ENCODE measurements at regions not wholly inside any gene's neighbourhood (a gene's known extent, or its start where the extent isn't known, plus 50 kb on each side); places are given as distances from the start of the nearest gene placed in this dataset.

- peaks cover 4% of the 10 kb centered on the region for H3K4me1 ChIP-seq (ENCODE audit: control insufficient read depth, insufficient read depth, low read length)
- H3K4me3 ChIP-seq (ENCODE audit: low read depth, low read length) = no peak overlapping the region
- no peaks in the 10 kb centered on the region for H3K36me3 ChIP-seq (ENCODE audit: control insufficient read depth, insufficient read depth, low read length)
- no peak overlapping the region for H3K27ac ChIP-seq (ENCODE audit: low read depth, low read length)
- H3K9me3 ChIP-seq (ENCODE audit: control insufficient read depth, insufficient read depth, low read length) = no peaks in the 10 kb centered on the region
- H3K27me3 ChIP-seq (ENCODE audit: control insufficient read depth, insufficient read depth, low read length) = no peaks in the 10 kb centered on the region
- no peak for DNase-seq (ENCODE audit: low read depth in 4 of 6, low spot score in 6 of 6)
These were observed 110.4 kb downstream of the SALL1 start for GRCh38 chr16:51040637-51041036.

GRCh38 chr16:51039638-51040331 lies 111.3 kb downstream of the SALL1 start:
- 75% methylated on average over 14 of the region's 14 CpGs for WGBS (ENCODE audit: insufficient coverage)
- Histone ChIP-seq H3K36me3 (ENCODE audit: control insufficient read depth, insufficient read depth, low read length) (no peaks in the 10 kb centered on the region), H3K27ac (ENCODE audit: low read depth, low read length) (no peak overlapping the region), H3K4me3 (ENCODE audit: low read depth, low read length) (no peak overlapping the region), H3K27me3 (ENCODE audit: control insufficient read depth, insufficient read depth, low read length) (no peaks in the 10 kb centered on the region), H3K4me1 (ENCODE audit: control insufficient read depth, insufficient read depth, low read length) (peaks cover 7% of the 10 kb centered on the region), H3K9me3 (ENCODE audit: control insufficient read depth, insufficient read depth, low read length) (no peaks in the 10 kb centered on the region)
- no peak for DNase-seq (ENCODE audit: low read depth in 4 of 6, low spot score in 6 of 6)

DNA sequence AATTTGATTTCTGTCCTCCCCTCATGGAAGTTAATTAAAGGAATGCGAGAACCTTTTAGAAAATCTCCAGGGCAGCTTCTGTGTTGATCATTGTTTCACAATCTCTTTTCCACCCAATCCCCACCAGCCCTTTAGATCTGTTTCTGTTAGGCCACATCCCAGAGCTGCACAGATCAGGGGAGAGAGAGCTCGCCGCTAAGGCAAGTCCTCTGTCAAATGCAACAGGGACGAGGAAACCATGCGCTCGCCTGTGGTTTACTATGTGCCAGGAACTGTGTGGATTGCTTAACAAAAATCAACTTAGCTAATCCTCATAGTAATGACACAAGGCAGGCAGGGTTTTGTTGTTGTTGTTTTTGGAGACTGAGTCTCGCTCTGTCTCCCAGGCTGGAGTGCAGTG lies 115.4 kb downstream of the SALL1 start:
- Histone ChIP-seq H3K36me3 (ENCODE audit: control insufficient read depth, insufficient read depth, low read length) (no peaks in the 10 kb centered on the region), H3K27me3 (ENCODE audit: control insufficient read depth, insufficient read depth, low read length) (no peaks in the 10 kb centered on the region), H3K4me1 (ENCODE audit: control insufficient read depth, insufficient read depth, low read length) (peaks cover 3% of the 10 kb centered on the region), H3K9me3 (ENCODE audit: control insufficient read depth, insufficient read depth, low read length) (no peaks in the 10 kb centered on the region), H3K27ac (ENCODE audit: low read depth, low read length) (no peak overlapping the region), H3K4me3 (ENCODE audit: low read depth, low read length) (no peak overlapping the region)
- no peak for DNase-seq (ENCODE audit: low read depth in 4 of 6, low spot score in 6 of 6)
- WGBS (ENCODE audit: insufficient coverage) = 100% methylated on average over 2 of the region's 7 CpGs

GRCh38 chr16:51035110-51035498 lies 116.0 kb downstream of the SALL1 start:
- no peaks in the 10 kb centered on the region for H3K9me3 ChIP-seq (ENCODE audit: control insufficient read depth, insufficient read depth, low read length)
- H3K36me3 ChIP-seq (ENCODE audit: control insufficient read depth, insufficient read depth, low read length) = no peaks in the 10 kb centered on the region
- no peak overlapping the region for H3K4me3 ChIP-seq (ENCODE audit: low read depth, low read length)
- DNase-seq (ENCODE audit: low read depth in 4 of 6, low spot score in 6 of 6) = no peak
- H3K27me3 ChIP-seq (ENCODE audit: control insufficient read depth, insufficient read depth, low read length) = no peaks in the 10 kb centered on the region
- H3K27ac ChIP-seq (ENCODE audit: low read depth, low read length) = no peak overlapping the region
- 76% methylated on average over 2 of the region's 3 CpGs for WGBS (ENCODE audit: insufficient coverage)
- peaks cover 3% of the 10 kb centered on the region for H3K4me1 ChIP-seq (ENCODE audit: control insufficient read depth, insufficient read depth, low read length)

DNA sequence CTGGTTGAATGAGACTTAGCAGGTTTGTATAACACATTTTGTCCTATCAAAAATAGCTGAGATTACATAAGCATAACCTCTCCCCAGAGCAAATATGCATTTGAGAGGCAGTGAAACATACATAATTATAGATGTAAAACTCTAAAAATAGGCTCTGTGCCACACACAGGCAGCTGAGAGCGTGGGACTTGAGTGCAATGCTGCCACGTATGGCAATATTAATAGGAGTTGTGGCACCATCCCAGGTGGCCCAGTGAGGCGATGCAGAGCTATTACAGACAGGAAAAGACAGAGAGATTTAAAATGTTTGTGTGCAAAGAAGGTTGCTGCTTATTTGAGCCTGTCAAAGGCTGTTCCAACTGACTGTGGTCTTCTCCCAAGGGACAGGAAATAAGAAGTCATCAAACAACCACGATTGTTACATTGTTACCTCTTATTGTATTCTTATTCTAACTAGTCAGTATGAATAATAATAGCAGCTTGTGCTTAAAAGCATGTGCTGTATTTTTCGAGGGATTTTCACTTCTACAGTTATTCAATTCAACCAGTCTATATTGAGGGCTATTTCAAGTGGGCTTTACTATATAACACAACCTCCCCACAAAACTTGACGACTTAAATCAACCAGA lies 116.5 kb downstream of the SALL1 start:
- DNase-seq (ENCODE audit: low read depth in 4 of 6, low spot score in 6 of 6) = peak in 2 of 6 donors; percentile 45 to 85
- Histone ChIP-seq H3K27me3 (ENCODE audit: control insufficient read depth, insufficient read depth, low read length) (no peaks in the 10 kb centered on the region), H3K4me1 (ENCODE audit: control insufficient read depth, insufficient read depth, low read length) (peaks cover 3% of the 10 kb centered on the region), H3K4me3 (ENCODE audit: low read depth, low read length) (no peak overlapping the region), H3K36me3 (ENCODE audit: control insufficient read depth, insufficient read depth, low read length) (no peaks in the 10 kb centered on the region), H3K27ac (ENCODE audit: low read depth, low read length) (no peak overlapping the region), H3K9me3 (ENCODE audit: control insufficient read depth, insufficient read depth, low read length) (no peaks in the 10 kb centered on the region)
- whole genome bisulfite sequencing (ENCODE audit: insufficient coverage) = 71% methylated on average over 3 of the region's 6 CpGs

DNA sequence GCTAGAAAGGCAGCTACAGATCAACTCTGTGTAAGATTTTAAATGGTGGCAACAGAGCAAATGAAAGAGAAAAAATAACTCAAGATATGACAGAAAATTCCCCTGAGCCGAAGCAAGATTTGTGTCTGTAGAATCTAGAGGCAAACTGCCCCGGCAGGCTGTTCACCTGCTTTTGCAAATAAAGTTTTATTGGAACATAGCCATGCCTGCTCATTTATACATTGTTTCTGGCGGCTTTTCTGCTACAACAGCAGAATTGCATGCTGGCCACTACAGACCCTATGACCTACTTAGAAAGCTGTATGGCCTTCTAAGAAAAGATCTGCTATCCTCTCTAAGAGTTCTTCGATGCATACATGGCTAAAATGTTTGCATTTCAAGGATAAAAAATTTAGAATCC lies 119.5 kb downstream of the SALL1 start:
- peaks cover 3% of the 10 kb centered on the region for H3K4me1 ChIP-seq (ENCODE audit: control insufficient read depth, insufficient read depth, low read length)
- no peak overlapping the region for H3K27ac ChIP-seq (ENCODE audit: low read depth, low read length)
- no peaks in the 10 kb centered on the region for H3K9me3 ChIP-seq (ENCODE audit: control insufficient read depth, insufficient read depth, low read length)
- no peaks in the 10 kb centered on the region for H3K27me3 ChIP-seq (ENCODE audit: control insufficient read depth, insufficient read depth, low read length)
- H3K36me3 ChIP-seq (ENCODE audit: control insufficient read depth, insufficient read depth, low read length) = no peaks in the 10 kb centered on the region
- 88% methylated on average over 2 of the region's 4 CpGs for WGBS (ENCODE audit: insufficient coverage)
- no peak overlapping the region for H3K4me3 ChIP-seq (ENCODE audit: low read depth, low read length)
- no peak for DNase-seq (ENCODE audit: low read depth in 4 of 6, low spot score in 6 of 6)

- Histone ChIP-seq H3K27me3 (ENCODE audit: control insufficient read depth, insufficient read depth, low read length) (no peaks in the 10 kb centered on the region), H3K4me1 (ENCODE audit: control insufficient read depth, insufficient read depth, low read length) (peaks cover 3% of the 10 kb centered on the region), H3K36me3 (ENCODE audit: control insufficient read depth, insufficient read depth, low read length) (no peaks in the 10 kb centered on the region), H3K9me3 (ENCODE audit: control insufficient read depth, insufficient read depth, low read length) (no peaks in the 10 kb centered on the region), H3K4me3 (ENCODE audit: low read depth, low read length) (no peak overlapping the region), H3K27ac (ENCODE audit: low read depth, low read length) (no peak overlapping the region)
- DNase-seq (ENCODE audit: low read depth in 4 of 6, low spot score in 6 of 6) = no peak
- whole genome bisulfite sequencing (ENCODE audit: insufficient coverage) = 85% methylated on average over 2 of the region's 4 CpGs
These were observed 120.6 kb downstream of the SALL1 start for GRCh38 chr16:51030516-51030915.

GRCh38 chr16:51025588-51026290 lies 125.3 kb downstream of the SALL1 start:
- no peak overlapping the region for H3K4me3 ChIP-seq (ENCODE audit: low read depth, low read length)
- WGBS (ENCODE audit: insufficient coverage) = 78% methylated on average over 3 of the region's 4 CpGs
- no peaks in the 10 kb centered on the region for H3K9me3 ChIP-seq (ENCODE audit: control insufficient read depth, insufficient read depth, low read length)

DNA sequence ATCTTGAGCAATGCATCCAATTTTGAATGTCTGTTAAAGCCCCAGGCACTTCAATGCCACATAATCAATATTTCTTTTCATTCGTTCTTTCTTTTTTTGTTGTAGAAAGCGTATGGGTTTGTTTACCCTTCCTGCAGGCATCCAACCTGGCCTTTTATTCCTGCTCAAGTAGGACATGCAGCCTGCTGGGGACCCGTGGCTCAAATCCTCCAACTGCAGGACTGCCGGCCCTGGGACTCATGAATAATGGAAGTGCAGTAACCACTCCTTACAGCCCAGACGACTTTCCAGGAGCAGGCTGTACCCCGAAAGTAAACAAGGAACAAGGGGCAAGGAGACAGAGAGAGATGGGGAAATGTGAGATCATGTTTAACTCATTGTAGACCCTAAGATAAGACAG lies 126.4 kb downstream of the SALL1 start:
- Histone ChIP-seq H3K9me3 (ENCODE audit: control insufficient read depth, insufficient read depth, low read length) (no peaks in the 10 kb centered on the region), H3K36me3 (ENCODE audit: control insufficient read depth, insufficient read depth, low read length) (no peaks in the 10 kb centered on the region), H3K4me3 (ENCODE audit: low read depth, low read length) (no peak overlapping the region), H3K27me3 (ENCODE audit: control insufficient read depth, insufficient read depth, low read length) (no peaks in the 10 kb centered on the region), H3K27ac (ENCODE audit: low read depth, low read length) (no peak overlapping the region), H3K4me1 (ENCODE audit: control insufficient read depth, insufficient read depth, low read length) (no peaks in the 10 kb centered on the region)
- 28% methylated on average over 4 of the region's 6 CpGs for WGBS (ENCODE audit: insufficient coverage)
- DNase-seq (ENCODE audit: low read depth in 4 of 6, low spot score in 6 of 6) = peak in 1 of 6 donors; percentile 23

More at GRCh38 chr16:51025588-51026290, 125.3 kb downstream of the SALL1 start:
- no peak for DNase-seq (ENCODE audit: low read depth in 4 of 6, low spot score in 6 of 6)
- H3K27ac ChIP-seq (ENCODE audit: low read depth, low read length) = no peak overlapping the region
- no peaks in the 10 kb centered on the region for H3K36me3 ChIP-seq (ENCODE audit: control insufficient read depth, insufficient read depth, low read length)
- no peaks in the 10 kb centered on the region for H3K4me1 ChIP-seq (ENCODE audit: control insufficient read depth, insufficient read depth, low read length)
- no peaks in the 10 kb centered on the region for H3K27me3 ChIP-seq (ENCODE audit: control insufficient read depth, insufficient read depth, low read length)

- H3K4me1 ChIP-seq (ENCODE audit: control insufficient read depth, insufficient read depth, low read length) = no peaks in the 10 kb centered on the region
- no peaks in the 10 kb centered on the region for H3K27me3 ChIP-seq (ENCODE audit: control insufficient read depth, insufficient read depth, low read length)
- WGBS (ENCODE audit: insufficient coverage) = no CpG with 5 or more reads among the region's 5 CpGs
- H3K4me3 ChIP-seq (ENCODE audit: low read depth, low read length) = no peak overlapping the region
- no peaks in the 10 kb centered on the region for H3K36me3 ChIP-seq (ENCODE audit: control insufficient read depth, insufficient read depth, low read length)
- DNase-seq (ENCODE audit: low read depth in 4 of 6, low spot score in 6 of 6) = no peak
- no peak overlapping the region for H3K27ac ChIP-seq (ENCODE audit: low read depth, low read length)
- no peaks in the 10 kb centered on the region for H3K9me3 ChIP-seq (ENCODE audit: control insufficient read depth, insufficient read depth, low read length)
These were observed 128.1 kb downstream of the SALL1 start for GRCh38 chr16:51022955-51023354.
